HEK293 (cell line): ENCODE measurements at regions not wholly inside any gene's neighbourhood (a gene's known extent, or its start where the extent isn't known, plus 50 kb on each side); places are given as distances from the start of the nearest gene placed in this dataset.

Experiments
- GFI1B ChIP-seq: fragments of 450-650 bp; formaldehyde crosslinking; IDR thresholded peaks from 2 replicates; pipeline ENCODE4 v1.5.1; 2016; ENCODE audit warnings: missing biosample characterization, missing genetic modification characterization
- KLF1 ChIP-seq: fragments of 450-650 bp; formaldehyde crosslinking; IDR thresholded peaks from 2 replicates; pipeline ENCODE4 v1.5.1; 2016; ENCODE audit warnings: missing biosample characterization, missing genetic modification characterization
- PRDM1 ChIP-seq: fragments of 450-650 bp; formaldehyde crosslinking; IDR thresholded peaks from 2 replicates; pipeline ENCODE4; 2016; ENCODE audit warnings: missing biosample characterization, missing genetic modification characterization
- SCRT2 ChIP-seq: fragments of 450-650 bp; formaldehyde crosslinking; IDR thresholded peaks from 2 replicates; pipeline ENCODE4 v1.5.1; 2016; ENCODE audit warnings: missing biosample characterization, missing genetic modification characterization
- SETDB1 ChIP-seq: IDR thresholded peaks from one replicate; pipeline ENCODE4 v1.6.1; 2017; ENCODE audit warnings: mild to moderate bottlenecking, low read length, moderate library complexity, mixed read lengths; ENCODE audit not compliant: insufficient read length
- SP3 ChIP-seq: fragments of 450-650 bp; formaldehyde crosslinking; IDR thresholded peaks from 2 replicates; pipeline ENCODE4 v1.5.1; 2016; ENCODE audit warnings: missing biosample characterization, missing genetic modification characterization
- ZNF223 ChIP-seq: fragments of 450-650 bp; formaldehyde crosslinking; IDR thresholded peaks from 2 replicates; pipeline ENCODE4 v1.5.1; 2016; ENCODE audit warnings: missing biosample characterization, missing genetic modification characterization
- ZNF530 ChIP-seq: fragments of 450-650 bp; formaldehyde crosslinking; IDR thresholded peaks from 2 replicates; pipeline ENCODE4 v1.5.1; 2016; ENCODE audit warnings: low read depth, missing biosample characterization, missing genetic modification characterization
- ZNF548 ChIP-seq: fragments of 450-650 bp; formaldehyde crosslinking; IDR thresholded peaks from 2 replicates; pipeline ENCODE4 v1.5.1; 2016; ENCODE audit warnings: missing biosample characterization, missing genetic modification characterization
- ZNF610 ChIP-seq: fragments of 450-650 bp; formaldehyde crosslinking; IDR thresholded peaks from 2 replicates; pipeline ENCODE4 v1.5.1; 2016; ENCODE audit warnings: missing biosample characterization, missing genetic modification characterization, borderline replicate concordance
- ZNF768 ChIP-seq: fragments of 450-650 bp; formaldehyde crosslinking; IDR thresholded peaks from 2 replicates; pipeline ENCODE4 v1.5.1; 2018; ENCODE audit warnings: missing biosample characterization, mild to moderate bottlenecking, missing genetic modification characterization
- TF ChIP-seq, protein P1 (sequence below): fragments of 450-650 bp; formaldehyde crosslinking; IDR thresholded peaks from 2 replicates; pipeline ENCODE4 v1.5.1; 2016; ENCODE audit warnings: missing biosample characterization, missing genetic modification characterization, low read depth
- TF ChIP-seq, protein P2 (sequence below): fragments of 450-650 bp; formaldehyde crosslinking; IDR thresholded peaks from 2 replicates; pipeline ENCODE4 v1.5.1; 2016; ENCODE audit warnings: missing biosample characterization, missing genetic modification characterization

GRCh38 chr3:55305696-55306485 lies 181.2 kb downstream of the WNT5A start:
- TF ChIP-seq SCRT2 (tag by site-specific recombination) (no peak), SETDB1 (no peak), ZNF223 (tag by site-specific recombination) (no peak), ZNF610 (tag by site-specific recombination) (no peak), SP3 (tag by site-specific recombination) (no peak), KLF1 (tag by site-specific recombination) (no peak), ZNF768 (tag by site-specific recombination) (no peak), ZNF530 (tag by site-specific recombination) (no peak), ZNF548 (no peak), PRDM1 (no peak), GFI1B (no peak)
- TF ChIP-seq, protein P1, sequence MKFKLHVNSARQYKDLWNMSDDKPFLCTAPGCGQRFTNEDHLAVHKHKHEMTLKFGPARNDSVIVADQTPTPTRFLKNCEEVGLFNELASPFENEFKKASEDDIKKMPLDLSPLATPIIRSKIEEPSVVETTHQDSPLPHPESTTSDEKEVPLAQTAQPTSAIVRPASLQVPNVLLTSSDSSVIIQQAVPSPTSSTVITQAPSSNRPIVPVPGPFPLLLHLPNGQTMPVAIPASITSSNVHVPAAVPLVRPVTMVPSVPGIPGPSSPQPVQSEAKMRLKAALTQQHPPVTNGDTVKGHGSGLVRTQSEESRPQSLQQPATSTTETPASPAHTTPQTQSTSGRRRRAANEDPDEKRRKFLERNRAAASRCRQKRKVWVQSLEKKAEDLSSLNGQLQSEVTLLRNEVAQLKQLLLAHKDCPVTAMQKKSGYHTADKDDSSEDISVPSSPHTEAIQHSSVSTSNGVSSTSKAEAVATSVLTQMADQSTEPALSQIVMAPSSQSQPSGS, result no peak
- TF ChIP-seq, protein P2, sequence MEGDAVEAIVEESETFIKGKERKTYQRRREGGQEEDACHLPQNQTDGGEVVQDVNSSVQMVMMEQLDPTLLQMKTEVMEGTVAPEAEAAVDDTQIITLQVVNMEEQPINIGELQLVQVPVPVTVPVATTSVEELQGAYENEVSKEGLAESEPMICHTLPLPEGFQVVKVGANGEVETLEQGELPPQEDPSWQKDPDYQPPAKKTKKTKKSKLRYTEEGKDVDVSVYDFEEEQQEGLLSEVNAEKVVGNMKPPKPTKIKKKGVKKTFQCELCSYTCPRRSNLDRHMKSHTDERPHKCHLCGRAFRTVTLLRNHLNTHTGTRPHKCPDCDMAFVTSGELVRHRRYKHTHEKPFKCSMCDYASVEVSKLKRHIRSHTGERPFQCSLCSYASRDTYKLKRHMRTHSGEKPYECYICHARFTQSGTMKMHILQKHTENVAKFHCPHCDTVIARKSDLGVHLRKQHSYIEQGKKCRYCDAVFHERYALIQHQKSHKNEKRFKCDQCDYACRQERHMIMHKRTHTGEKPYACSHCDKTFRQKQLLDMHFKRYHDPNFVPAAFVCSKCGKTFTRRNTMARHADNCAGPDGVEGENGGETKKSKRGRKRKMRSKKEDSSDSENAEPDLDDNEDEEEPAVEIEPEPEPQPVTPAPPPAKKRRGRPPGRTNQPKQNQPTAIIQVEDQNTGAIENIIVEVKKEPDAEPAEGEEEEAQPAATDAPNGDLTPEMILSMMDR (tag by site-specific recombination), result no peak
